OCI-LY1 (cell line): ENCODE measurements at regions not wholly inside any gene's neighbourhood (a gene's known extent, or its start where the extent isn't known, plus 50 kb on each side); places are given as distances from the start of the nearest gene placed in this dataset.

Experiments used
- H2AFZ ChIP-seq: fragments of 200-600 bp; sonication (generic), shearing (Covaris generic); 2 replicates; pipeline ENCODE4 v1.6.0; 2014; ENCODE audit warnings: antibody characterized with exemption, mild to moderate bottlenecking, low read length
- H3F3A ChIP-seq: fragments of 200-600 bp; sonication (generic), shearing (Covaris generic); 2 replicates; pipeline ENCODE4 v1.6.0; 2014; ENCODE audit warnings: mild to moderate bottlenecking, antibody characterized with exemption, low read length, moderate library complexity; ENCODE audit not compliant: insufficient read depth
- H3K27ac ChIP-seq: fragments of 200-600 bp; sonication (generic); 2 replicates; pipeline ENCODE4 v1.5.1; 2014; ENCODE audit warnings: low read length, mixed run types, mild to moderate bottlenecking, low read depth; ENCODE audit not compliant: poor library complexity, severe bottlenecking
- H3K27me3 ChIP-seq: fragments of 200-600 bp; sonication (generic); 2 replicates; pipeline ENCODE4 v1.6.0; 2014; ENCODE audit warnings: antibody characterized with exemption, mild to moderate bottlenecking, low read length, moderate library complexity; ENCODE audit not compliant: insufficient read depth
- H3K36me3 ChIP-seq: fragments of 200-600 bp; sonication (generic); 2 replicates; pipeline ENCODE4 v1.6.1; 2014; ENCODE audit warnings: mild to moderate bottlenecking, antibody characterized with exemption, low read length, moderate library complexity, mixed read lengths; ENCODE audit not compliant: insufficient read depth
- H3K4me1 ChIP-seq: fragments of 200-600 bp; sonication (generic); 2 replicates; pipeline ENCODE4 v1.5.1; 2014; ENCODE audit warnings: mild to moderate bottlenecking, low read length, moderate library complexity; ENCODE audit not compliant: insufficient read depth, severe bottlenecking
- H3K4me2 ChIP-seq: fragments of 200-600 bp; sonication (generic), shearing (Covaris generic); 2 replicates; pipeline ENCODE4 v1.6.1; 2014; ENCODE audit warnings: low read length
- H3K4me3 ChIP-seq: fragments of 200-600 bp; sonication (generic); 2 replicates; pipeline ENCODE4 v1.5.1; 2014; ENCODE audit warnings: low read length, low read depth, mild to moderate bottlenecking, mixed read lengths; ENCODE audit not compliant: poor library complexity, severe bottlenecking
- H3K79me2 ChIP-seq: fragments of 200-600 bp; shearing (Covaris generic); 2 replicates; pipeline ENCODE4 v1.6.1; 2016; ENCODE audit warnings: mixed run types, low read length, mixed read lengths; ENCODE audit not compliant: insufficient read depth
- H3K9ac ChIP-seq: fragments of 200-600 bp; sonication (generic), shearing (Covaris generic); 2 replicates; pipeline ENCODE4 v1.6.1; 2014; ENCODE audit warnings: mild to moderate bottlenecking, low read length, mixed read lengths
- H3K9me2 ChIP-seq: fragments of 200-600 bp; sonication (generic), shearing (Covaris generic); 2 replicates; pipeline ENCODE4 v1.6.1; 2014; ENCODE audit warnings: low read depth, mild to moderate bottlenecking, low read length, mixed read lengths
- H3K9me3 ChIP-seq: fragments of 200-600 bp; shearing (Covaris generic); 2 replicates; pipeline ENCODE4 v1.6.1; 2014; ENCODE audit warnings: low read length, mixed read lengths
- H4K20me1 ChIP-seq: fragments of 200-600 bp; sonication (generic), shearing (Covaris generic); 2 replicates; pipeline ENCODE4 v1.6.0; 2016; ENCODE audit warnings: mild to moderate bottlenecking, low read length; ENCODE audit not compliant: insufficient read depth
- EZH2 ChIP-seq: fragments of 200-600 bp; sonication (generic), shearing (Covaris generic); IDR thresholded peaks from 2 replicates; pipeline ENCODE4 v1.8.0; 2017; ENCODE audit warnings: borderline replicate concordance, mixed run types, mild to moderate bottlenecking, antibody characterized with exemption, low read length, moderate library complexity, mixed read lengths
- TF ChIP-seq, protein P1 (sequence below): fragments of 200-600 bp; sonication (generic), shearing (Covaris generic); IDR thresholded peaks from 2 replicates; pipeline ENCODE4 v1.5.1; 2017; ENCODE audit warnings: mild to moderate bottlenecking, antibody characterized with exemption, low read length, moderate library complexity, mixed read lengths

GRCh38 chr3:72147600-72147999 is 362.7 kb upstream of the PROK2 start:
- Histone ChIP-seq H3K27ac (no peak overlapping the region), H4K20me1 (no peaks in the 10 kb centered on the region), H3K79me2 (no peaks in the 10 kb centered on the region), H3F3A (no peaks in the 10 kb centered on the region), H3K4me3 (no peak overlapping the region), H3K4me2 (no peak overlapping the region), H3K27me3 (no peaks in the 10 kb centered on the region; the same call in 1 of the 2 replicates), H2AFZ (no peak overlapping the region), H3K9me2 (no peaks in the 10 kb centered on the region), H3K36me3 (no peaks in the 10 kb centered on the region), H3K9me3 (no peaks in the 10 kb centered on the region), H3K9ac (no peak overlapping the region), H3K4me1 (no peaks in the 10 kb centered on the region)
- TF ChIP-seq, protein P1, sequence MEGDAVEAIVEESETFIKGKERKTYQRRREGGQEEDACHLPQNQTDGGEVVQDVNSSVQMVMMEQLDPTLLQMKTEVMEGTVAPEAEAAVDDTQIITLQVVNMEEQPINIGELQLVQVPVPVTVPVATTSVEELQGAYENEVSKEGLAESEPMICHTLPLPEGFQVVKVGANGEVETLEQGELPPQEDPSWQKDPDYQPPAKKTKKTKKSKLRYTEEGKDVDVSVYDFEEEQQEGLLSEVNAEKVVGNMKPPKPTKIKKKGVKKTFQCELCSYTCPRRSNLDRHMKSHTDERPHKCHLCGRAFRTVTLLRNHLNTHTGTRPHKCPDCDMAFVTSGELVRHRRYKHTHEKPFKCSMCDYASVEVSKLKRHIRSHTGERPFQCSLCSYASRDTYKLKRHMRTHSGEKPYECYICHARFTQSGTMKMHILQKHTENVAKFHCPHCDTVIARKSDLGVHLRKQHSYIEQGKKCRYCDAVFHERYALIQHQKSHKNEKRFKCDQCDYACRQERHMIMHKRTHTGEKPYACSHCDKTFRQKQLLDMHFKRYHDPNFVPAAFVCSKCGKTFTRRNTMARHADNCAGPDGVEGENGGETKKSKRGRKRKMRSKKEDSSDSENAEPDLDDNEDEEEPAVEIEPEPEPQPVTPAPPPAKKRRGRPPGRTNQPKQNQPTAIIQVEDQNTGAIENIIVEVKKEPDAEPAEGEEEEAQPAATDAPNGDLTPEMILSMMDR = no peak
- no peak for TF ChIP-seq EZH2

DNA sequence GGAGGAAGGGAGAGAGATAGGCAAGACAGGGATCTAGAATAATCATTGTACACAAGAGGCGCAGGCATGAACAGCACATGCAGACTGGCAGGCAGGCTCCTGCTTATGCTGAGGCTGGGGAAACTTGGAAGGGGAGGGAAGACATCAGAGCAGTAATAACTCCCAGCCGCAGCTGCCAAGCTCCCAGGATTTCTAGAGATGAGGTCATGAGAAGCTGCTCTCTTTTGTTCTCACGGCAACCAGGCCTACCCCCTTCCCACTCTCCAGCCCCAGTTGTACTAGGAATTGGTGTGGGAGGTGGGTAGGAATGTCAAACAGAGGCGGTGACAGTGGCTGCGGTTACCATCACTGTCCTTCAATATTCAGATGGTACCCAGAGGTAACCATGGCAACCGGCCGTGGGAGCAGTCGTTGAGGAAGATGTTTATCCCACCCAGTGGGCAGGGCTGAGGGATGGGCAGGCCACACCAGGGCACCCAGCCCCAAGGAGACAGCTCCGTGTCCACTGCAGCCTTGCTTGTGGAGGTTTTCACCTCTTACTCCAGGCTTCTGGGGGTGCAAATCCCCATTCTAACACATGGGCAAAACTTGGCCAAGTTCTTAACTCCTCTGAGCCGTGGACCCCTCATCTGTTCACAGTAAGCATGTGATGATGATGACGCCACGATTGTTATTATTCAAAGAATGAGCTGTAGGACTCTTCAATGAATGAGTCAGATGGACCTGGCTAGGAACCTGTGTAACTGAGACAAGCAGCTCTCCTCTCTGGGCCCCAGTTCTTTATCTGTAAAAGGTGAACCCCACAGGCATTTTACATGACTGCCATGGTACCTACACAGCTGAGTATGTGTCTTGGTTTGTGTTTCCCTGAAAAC is 360.8 kb upstream of the PROK2 start:
- TF ChIP-seq EZH2 = no peak
- TF ChIP-seq, protein P1 = no peak
- Histone ChIP-seq H3F3A (no peaks in the 10 kb centered on the region), H2AFZ (no peak overlapping the region), H3K79me2 (no peaks in the 10 kb centered on the region), H3K9me3 (no peaks in the 10 kb centered on the region), H3K27me3 (no peaks in the 10 kb centered on the region; the same call in 1 of the 2 replicates), H3K4me2 (no peak overlapping the region), H3K4me3 (no peak overlapping the region), H3K4me1 (no peaks in the 10 kb centered on the region), H4K20me1 (no peaks in the 10 kb centered on the region), H3K9ac (no peak overlapping the region), H3K27ac (no peak overlapping the region), H3K9me2 (no peaks in the 10 kb centered on the region), H3K36me3 (no peaks in the 10 kb centered on the region)

- Histone ChIP-seq H3K4me2 (no peak overlapping the region), H3F3A (no peaks in the 10 kb centered on the region), H3K9ac (no peak overlapping the region)
Measured at GRCh38 chr3:72144773-72145505, 360.0 kb upstream of the PROK2 start.

More at GRCh38 chr3:72144773-72145505, 360.0 kb upstream of the PROK2 start:
- Histone ChIP-seq H2AFZ (no peak overlapping the region), H3K27ac (no peak overlapping the region), H4K20me1 (no peaks in the 10 kb centered on the region), H3K4me3 (no peak overlapping the region), H3K27me3 (no peaks in the 10 kb centered on the region; the same call in 1 of the 2 replicates), H3K9me2 (no peaks in the 10 kb centered on the region), H3K9me3 (no peaks in the 10 kb centered on the region), H3K4me1 (no peaks in the 10 kb centered on the region), H3K36me3 (no peaks in the 10 kb centered on the region), H3K79me2 (no peaks in the 10 kb centered on the region)
- TF ChIP-seq, protein P1 = no peak
- TF ChIP-seq EZH2 = no peak
